HG03135 (cell line): ENCODE measurements at regions not wholly inside any gene's neighbourhood (a gene's known extent, or its start where the extent isn't known, plus 50 kb on each side); places are given as distances from the start of the nearest gene placed in this dataset.

Source experiments
- ATAC-seq: cut with Tn5 transposase; IDR thresholded peaks from one replicate; pipeline ENCODE4 v1.9.1; 2021; ENCODE audit warnings: mild to moderate bottlenecking, moderate library complexity; ENCODE audit not compliant: unreplicated experiment

DNA sequence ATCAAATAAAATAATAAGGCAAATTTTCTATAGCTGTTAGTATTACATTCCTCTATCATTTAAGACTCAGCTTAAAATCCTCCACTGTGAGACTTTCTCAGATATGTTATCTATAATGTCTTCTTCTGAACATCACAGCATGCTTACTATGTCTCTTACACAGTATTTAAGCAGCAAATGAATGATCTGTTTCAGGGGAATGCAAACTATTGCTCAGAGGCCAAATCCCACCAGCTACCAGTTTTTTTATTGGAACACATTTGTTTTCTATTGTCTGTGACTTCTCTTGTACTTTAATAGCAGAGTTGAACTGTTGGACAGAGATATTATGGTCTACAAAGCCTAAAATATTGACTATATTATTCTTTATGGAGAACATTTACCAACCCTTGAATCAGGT lies 59.6 kb downstream of the C3orf38 start:
- no peak for ATAC-seq

DNA sequence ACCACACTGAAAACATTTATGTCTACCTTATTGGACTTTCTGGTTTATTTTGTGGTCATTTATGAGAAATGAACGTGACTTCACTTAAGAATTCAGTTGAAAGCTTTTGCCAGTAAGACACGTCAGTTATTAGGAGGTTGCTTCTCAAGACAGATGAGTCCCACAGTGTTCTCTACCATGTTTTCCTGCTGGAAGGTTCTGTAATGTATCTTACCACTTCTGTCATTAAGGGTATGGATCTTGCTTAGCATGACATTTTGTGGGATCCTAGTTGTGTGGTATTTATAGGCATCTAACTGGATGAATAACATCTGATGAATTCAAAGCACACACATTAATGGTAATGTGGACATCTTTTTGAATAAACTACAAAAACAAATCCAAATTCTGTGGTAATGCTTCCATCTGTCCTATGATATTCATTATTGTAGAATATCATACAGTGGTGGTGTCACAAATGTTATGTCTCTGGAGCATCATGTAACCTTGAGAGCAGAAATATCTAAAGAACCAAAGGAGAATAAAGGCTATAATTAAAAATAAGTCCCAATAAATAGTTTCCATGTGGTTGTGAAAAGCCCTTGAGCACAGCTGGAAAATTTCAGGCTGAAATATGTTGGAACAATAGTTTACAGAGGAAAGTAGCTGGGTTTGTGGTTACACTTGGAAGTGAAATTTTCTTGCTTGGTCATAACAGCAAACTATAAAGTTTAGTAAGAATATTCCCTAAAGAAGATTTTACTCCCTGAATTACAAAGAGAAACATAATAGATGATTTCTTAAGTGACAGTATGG lies 61.5 kb downstream of the C3orf38 start:
- ATAC-seq: no peak

DNA sequence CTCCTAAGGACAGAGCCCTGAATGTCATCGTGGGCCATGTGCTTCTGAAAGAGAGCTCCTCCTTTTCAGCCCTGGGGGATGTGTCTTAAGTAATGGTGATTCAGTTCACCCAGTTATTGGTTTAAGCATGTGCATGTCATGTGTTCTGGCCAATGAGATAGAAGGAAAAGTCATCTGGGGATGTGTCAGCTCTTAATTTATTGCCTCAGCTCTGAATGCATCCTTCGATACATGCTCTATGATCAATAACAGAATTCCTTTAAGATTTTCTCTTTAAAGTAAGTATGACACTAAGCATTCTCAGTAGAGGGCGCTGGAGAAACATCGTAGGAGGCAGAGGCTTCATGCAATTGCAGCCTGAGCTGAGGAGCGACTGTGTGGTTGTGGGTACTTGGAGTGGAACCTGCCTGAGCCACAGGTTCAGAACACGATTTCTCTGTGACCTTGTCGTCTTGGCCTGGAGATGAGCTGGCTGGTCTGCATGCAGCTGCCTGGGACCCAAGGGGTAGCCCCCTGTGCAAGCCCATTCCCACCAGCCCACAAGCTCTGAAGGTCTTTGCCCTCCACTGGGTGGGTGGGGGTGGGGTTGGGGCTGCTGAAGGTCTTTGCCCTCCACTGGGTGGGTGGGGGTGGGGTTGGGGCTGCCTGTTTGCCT lies 69.5 kb downstream of the C3orf38 start:
- ATAC-seq: peak; percentile 70

- no peak for ATAC-seq
These were observed 70.4 kb downstream of the C3orf38 start for GRCh38 chr3:88220126-88220525.

DNA sequence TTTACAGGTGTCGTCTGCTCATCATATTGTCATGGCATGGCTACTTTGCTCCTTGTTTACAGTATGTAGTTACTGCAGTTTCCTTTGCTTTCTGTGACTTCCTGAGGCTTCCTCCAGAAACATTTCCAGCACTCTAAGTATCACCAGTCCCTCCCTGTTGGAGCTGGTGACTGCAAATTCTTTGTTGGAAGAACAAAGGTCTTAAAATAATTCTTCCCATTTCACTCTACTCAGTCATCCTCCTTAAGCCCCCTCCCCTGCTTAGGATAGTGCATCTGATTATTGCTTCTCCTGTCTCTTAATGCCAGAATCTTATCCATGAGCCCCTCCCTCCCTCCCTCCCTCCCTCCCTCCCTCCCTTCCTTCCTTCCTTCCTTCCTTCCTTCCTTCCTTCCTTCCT lies 72.0 kb downstream of the C3orf38 start:
- no peak for ATAC-seq

- no peak for ATAC-seq
These were observed 72.6 kb downstream of the C3orf38 start for GRCh38 chr3:88222343-88222742.

- ATAC-seq: no peak
These were observed 75.7 kb downstream of the C3orf38 start for GRCh38 chr3:88225326-88226008.

DNA sequence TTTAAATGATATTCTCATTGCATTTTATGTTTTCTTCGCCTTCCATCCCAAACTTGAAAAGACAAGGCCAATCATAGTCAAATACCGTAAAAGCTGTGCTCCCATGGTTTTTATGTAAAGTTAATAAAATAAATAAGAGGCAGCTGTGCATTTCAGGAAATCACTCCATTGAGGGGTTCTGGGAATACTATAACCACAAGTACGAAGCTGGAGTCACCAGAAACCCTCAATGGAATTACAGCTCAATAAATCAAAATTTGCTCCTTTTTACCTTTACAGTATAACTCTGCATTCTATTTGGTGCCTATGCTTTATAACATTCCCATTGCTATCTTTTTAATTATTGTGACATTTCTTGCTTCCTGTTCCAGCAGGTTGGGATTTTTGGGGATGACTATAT lies 77.2 kb downstream of the C3orf38 start:
- ATAC-seq: no peak

DNA sequence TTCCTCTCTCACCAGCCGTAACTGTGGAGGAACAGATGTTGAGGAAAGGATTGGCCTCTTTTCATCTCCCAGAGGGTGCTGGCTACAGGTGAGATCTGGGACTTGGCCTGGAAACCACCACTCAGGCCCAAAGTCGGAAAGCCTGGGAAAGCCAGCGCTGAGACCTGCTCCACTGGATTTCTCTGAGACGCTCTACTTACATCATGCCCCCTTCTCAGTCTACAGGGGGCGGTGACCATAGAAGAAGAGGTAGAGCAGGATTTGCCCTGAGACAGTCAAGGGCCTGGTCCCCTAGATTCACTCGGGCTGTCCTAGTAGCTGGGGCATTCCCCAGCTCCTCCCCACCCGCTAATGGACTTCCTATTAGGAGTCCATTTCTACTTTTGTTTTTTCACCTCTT lies 80.9 kb downstream of the C3orf38 start:
- no peak for ATAC-seq

DNA sequence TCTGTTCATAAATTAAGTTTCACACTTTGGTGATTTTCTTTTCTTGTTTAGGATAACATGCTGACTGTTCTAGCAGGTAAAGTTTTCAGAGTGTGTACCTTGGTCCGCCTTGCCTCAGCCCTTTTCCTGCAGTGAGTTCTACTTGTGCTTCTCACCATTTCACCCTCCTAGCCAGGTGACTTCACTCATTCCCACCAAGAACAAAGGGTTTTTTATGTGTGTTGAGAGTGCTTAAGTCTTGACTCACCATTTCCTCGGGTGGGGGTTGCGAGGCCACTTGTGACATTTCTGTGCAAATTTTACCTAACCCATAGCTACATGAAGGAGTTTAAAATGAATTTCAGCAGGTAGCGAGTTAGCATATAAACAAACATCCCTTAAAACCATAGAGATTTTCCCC lies 81.4 kb downstream of the C3orf38 start:
- ATAC-seq: no peak

DNA sequence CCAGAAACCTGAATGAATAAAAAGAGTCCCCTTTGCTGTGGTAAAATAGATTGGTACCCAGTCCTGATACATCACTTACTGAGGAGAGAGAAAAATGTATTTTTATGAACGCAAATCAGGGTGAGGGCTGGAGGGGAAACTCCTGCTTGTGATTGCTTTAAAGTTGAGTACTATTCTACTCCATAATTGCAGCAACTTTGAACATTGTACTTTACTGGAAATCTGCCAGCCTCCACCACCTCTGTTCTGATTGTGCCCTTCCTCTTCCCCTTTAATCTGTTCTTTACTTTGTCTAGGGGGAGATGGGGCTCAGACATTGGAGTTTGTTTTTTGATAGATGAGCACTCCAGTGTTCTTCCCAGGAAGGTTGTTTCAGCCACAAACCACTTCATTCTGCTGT lies 81.9 kb downstream of the C3orf38 start:
- ATAC-seq: no peak

- no peak for ATAC-seq
These were observed 85.3 kb downstream of the C3orf38 start for GRCh38 chr3:88235102-88235501.

GRCh38 chr3:88239870-88240269 lies 90.1 kb downstream of the C3orf38 start:
- no peak for ATAC-seq

DNA sequence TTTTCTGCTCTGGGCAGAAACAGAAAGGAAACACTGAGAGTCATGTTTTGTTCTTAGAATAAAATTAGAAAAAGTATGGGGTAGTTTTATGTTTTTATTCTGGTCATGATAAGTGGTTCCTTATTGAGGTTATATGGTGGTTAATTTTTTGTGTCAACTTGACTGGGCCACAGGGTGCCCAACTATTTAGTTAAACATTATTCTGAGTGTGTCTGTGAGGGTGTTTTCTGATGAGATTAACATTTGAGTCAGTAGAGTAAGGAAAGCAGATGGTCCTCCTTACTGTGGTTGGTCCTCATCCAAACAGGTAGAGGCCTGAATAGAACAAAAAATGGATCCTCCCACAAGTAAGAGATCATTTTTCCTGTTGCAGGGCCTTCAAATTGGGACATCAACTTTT lies 98.9 kb downstream of the C3orf38 start:
- ATAC-seq: peak; percentile 62

DNA sequence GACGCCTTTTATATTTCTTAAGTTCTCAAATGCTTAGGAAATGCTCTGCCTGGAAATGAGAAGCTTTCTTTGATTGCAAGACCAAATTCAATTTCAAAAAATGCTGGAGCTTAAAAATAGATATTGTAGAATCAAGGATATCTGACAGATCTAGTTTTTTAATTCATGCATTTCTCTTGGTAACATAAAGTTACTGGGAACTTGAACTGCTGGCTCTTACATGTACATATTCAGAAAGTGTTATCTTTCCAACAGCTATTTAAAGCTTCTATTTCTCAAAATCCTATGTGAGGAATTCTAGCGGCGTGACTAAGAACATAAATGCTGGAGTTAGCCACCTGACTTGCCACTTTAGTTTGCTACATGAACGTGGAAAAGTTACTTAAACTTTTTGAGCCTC lies 109.3 kb downstream of the C3orf38 start:
- ATAC-seq: no peak

DNA sequence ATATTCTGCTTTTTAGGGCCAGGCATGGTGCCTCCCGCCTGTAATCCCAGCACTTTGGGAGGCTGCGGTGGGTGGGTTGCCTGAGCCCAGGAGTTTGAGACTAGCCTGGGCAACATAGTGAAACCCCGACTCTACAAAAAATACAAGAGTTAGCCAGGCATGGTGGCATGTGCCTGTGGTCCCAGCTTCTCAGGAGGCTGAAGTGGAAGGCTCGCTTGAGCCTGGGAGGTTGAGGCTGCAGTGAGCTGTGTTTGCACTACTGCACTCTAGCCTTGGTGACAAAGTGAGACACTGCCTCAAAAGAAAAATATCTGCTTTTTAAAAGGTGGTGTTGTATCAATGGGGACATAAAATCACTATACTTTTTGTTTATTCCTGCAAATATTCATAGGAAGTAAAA lies 112.8 kb downstream of the C3orf38 start:
- ATAC-seq: no peak

GRCh38 chr3:88263417-88264100 lies 113.8 kb downstream of the C3orf38 start:
- no peak for ATAC-seq

GRCh38 chr3:88267441-88267840 lies 117.7 kb downstream of the C3orf38 start:
- ATAC-seq: no peak

GRCh38 chr3:88267847-88268246 lies 118.1 kb downstream of the C3orf38 start:
- ATAC-seq: no peak

GRCh38 chr3:88280326-88280725 lies 130.6 kb downstream of the C3orf38 start:
- ATAC-seq: no peak

- ATAC-seq: no peak
These were observed 132.9 kb downstream of the C3orf38 start for GRCh38 chr3:88282528-88283241.
